Myocyte (in vitro differentiated cells): ENCODE measurements at regions not wholly inside any gene's neighbourhood (a gene's known extent, or its start where the extent isn't known, plus 50 kb on each side); places are given as distances from the start of the nearest gene placed in this dataset.

ENCODE experiments used
- DNase-seq: peaks from one replicate; pipeline ENCODE4 v3.0.0-alpha.2; 2012; ENCODE audit warnings: low read depth

- no peak for DNase-seq
Measured at GRCh38 chr13:31441800-31442510, 242.2 kb downstream of the B3GLCT start.

DNA sequence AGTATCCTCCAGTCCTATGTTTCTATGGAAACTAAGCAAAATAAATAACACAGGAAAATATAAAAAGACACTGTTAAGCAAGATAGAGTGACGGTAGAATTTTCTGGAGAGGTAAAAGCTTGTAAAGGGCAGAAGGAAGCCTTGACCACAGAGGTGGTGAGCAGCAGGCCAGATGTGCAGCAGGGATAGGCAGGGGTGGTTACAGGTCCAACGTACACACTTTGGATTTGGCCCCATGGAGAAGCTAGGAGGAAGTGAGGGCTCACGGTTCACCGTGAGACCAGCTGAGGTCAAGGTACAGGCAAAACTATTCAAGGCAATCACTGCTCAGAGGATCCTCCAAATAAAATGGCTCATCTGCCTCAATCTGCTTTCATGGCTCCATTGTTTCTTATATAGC lies 242.8 kb downstream of the B3GLCT start:
- DNase-seq: no peak

GRCh38 chr13:31444266-31444856 lies 244.6 kb downstream of the B3GLCT start:
- peak; percentile 15 for DNase-seq

- DNase-seq: no peak
Measured at GRCh38 chr13:31452525-31452924, 252.8 kb downstream of the B3GLCT start.

GRCh38 chr13:31455581-31455980 lies 255.8 kb downstream of the B3GLCT start:
- DNase-seq: no peak

DNA sequence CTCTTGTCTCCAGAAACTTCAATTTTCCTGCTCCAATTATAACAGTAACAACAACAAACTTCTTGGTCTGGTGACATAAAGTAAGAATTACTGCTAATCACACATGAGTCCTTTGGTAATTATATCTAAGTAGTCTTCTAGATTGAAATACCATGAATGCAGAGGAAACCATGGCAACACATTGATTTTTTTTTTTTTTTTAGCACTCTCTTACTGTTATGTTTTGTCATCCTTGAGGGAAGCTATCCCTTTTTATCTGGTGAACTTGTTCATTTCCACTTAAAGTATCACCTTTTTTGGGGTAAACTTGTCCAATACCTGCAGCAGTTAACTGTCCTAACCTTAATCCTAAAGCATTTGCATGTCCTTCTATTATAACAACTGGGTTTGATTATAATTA lies 256.3 kb downstream of the B3GLCT start:
- no peak for DNase-seq

DNA sequence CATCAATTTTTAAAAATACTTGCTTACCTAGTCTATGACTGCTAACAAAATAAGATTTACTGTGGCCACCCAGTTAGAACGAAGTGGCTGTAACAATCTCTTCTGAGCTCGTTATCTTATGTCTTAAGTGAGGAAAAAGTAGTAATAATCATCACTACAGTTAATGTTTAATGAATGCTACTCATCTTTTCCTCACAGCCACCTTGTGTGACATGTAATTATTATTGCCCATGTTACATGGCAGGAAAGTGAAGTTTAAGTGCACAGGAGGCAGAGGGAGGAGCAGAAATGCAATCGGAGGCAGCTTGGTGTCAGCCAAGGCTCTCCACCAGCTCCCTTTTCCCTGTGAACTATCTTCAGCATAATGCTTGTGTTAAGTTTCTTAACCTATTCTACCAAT lies 260.3 kb downstream of the B3GLCT start:
- DNase-seq: no peak

DNA sequence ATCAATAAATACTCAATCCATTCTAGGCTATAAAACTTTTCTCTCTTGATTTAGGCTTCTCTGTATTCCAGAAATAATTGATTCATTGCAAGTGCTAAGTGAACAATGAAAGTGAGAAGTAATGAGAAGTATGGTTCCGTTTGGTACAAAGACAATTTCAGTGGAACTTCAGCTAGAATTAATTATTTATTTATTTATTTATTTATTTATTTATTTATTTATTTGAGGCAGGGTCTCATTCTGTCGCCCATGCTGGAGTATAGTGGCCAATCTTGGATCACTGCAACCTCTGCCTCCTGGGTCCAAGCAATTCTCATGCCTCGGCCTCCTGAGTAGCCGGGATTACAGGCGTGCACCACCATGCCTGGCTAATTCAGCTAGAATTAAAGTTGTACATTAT lies 262.1 kb downstream of the B3GLCT start:
- DNase-seq: no peak

GRCh38 chr13:31462766-31463165 lies 263.0 kb downstream of the B3GLCT start:
- no peak for DNase-seq

GRCh38 chr13:31468114-31468902 lies 268.5 kb downstream of the B3GLCT start:
- DNase-seq: no peak

GRCh38 chr13:31469377-31469776 lies 269.6 kb downstream of the B3GLCT start:
- no peak for DNase-seq

DNA sequence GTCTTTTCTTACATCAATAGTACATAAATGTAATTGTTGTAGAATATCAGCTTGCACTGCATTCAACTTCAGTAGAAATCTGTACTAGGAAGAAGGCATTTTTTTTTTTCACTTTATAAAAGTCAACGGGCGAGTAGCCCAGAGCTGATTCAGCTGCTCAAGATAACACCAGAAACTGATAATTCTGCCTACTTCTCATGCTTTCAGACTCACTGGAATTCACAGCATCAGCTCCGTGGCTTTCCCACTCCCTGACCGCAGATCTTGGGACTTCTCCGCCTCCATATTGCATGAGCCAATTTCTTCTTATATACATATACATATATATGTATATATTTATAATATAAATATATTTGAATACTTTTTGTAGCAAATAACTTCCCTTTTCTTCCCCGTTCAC lies 263.1 kb upstream of the RXFP2 start:
- peak; percentile 74 for DNase-seq

GRCh38 chr13:31476753-31477152 lies 262.6 kb upstream of the RXFP2 start:
- DNase-seq: peak; percentile 64

DNA sequence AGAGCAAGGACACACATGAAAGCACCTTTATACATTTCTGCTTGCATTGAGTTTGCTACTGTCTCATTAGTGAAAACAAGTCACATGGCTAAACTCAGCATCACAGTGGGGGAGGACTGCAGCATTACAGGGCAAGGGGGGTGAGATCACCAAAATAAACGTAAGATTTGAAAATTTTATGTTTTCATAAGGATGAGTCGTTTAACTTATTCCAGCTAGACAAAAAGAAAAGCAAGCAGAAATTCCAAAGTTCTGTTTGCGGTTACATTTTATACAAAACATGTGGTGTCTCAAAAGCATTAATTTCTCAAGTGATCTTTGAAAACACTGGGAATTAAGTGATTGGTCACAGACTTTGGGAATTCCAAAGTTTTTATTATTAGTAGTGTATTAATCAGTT lies 261.4 kb upstream of the RXFP2 start:
- peak; percentile 20 for DNase-seq

- DNase-seq: no peak
Measured at GRCh38 chr13:31485183-31485582, 254.1 kb upstream of the RXFP2 start.

DNA sequence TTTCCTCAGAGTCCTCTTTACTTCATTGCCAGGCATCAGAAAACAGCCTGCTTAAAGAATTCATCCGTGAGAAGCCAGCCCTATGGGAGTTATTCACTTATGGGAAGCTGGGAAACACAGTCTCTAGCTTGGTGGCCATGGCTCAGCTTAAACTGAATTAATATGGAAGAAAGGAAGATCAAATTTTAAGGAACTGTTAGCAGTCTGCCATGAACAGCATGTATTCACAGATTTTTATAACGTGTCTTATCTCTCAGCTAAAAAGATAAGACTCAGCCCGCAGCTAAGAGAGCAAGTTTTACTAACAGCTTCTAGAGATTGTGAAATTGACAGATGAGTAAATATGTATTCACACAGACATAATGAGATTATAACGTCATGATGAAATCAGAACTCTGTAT lies 253.7 kb upstream of the RXFP2 start:
- no peak for DNase-seq

DNA sequence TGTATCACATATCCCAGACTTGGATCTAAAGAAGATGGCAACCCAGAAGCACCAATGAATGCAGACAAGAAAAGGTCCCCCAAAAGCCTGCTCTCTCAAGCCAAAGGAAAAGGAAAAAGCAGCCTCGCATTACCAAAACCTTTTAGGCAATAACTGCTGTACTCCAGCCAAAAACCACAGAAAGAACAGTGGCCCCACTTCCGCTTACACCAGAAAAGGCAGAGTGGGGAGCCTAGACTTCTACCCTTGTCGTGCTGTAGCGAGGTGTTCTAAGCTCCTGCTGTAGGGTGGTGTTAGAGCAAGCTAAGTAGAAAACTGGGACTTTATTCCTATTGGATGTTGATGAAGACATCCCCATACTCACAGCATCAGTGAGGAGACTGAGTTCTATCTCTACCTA lies 244.0 kb upstream of the RXFP2 start:
- DNase-seq: no peak

DNA sequence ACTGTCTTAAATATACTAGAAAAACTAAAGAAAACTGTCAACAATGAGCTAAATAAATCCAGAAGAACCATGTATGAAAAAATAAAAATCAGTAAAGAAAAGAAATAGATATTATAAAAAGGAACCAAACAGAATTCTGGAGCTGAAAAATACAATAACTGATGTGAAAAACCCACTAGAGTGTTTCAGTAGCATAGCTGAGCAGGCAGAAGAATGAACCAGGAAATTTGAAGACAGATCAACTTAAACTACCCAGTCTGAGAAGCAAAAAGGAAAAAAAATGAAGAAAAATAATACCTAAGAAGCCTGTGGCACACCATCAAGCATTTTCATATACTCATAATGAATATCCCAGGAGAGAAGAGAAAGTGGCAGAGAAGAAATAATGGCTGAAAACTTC lies 240.1 kb upstream of the RXFP2 start:
- DNase-seq: no peak

- no peak for DNase-seq
Measured at GRCh38 chr13:31503626-31504025, 235.7 kb upstream of the RXFP2 start.

GRCh38 chr13:31504918-31505317 lies 234.4 kb upstream of the RXFP2 start:
- DNase-seq: no peak

DNA sequence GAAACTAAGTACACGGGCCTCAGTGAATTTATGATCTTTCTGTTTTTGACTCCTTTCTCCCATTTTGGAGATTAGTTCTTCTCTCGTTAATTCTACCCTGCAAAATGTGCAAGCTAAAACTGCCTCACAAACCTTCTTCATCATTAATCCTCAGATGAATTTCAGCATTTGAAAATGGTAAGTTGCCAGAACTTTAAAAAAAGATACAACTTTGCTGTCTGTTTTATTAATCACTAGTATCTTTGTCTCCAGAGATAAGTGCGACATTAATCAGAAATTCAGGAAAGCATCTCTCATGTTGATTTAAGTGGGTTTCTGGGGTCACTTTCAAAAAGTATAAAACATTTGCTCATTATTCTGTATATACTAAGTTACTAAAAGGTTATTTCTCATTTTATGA lies 227.0 kb upstream of the RXFP2 start:
- no peak for DNase-seq

DNA sequence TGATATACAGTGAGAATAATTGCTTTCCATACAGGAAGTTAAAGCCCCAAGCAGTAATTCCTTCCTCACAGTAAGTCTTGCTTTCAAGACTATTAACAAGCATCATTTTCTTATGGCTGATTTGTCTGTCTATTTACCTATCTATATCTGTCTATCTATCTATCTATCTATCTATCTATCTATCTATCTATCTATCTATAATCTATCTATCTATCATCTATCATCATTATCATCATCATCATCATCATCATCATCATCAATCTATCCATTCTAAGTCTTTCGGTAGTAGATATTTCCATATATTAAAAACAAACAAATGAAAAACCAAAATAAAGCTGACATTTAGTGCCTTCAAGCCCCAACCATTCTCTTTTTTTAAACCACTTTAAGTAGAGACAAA lies 224.4 kb upstream of the RXFP2 start:
- no peak for DNase-seq

- no peak for DNase-seq
Measured at GRCh38 chr13:31515427-31515826, 223.9 kb upstream of the RXFP2 start.
